Gastroesophageal sphincter (tissue), 4 donors: ENCODE measurements at regions not wholly inside any gene's neighbourhood (a gene's known extent, or its start where the extent isn't known, plus 50 kb on each side); places are given as distances from the start of the nearest gene placed in this dataset.

ENCODE experiments used
- ATAC-seq: fragments of 150-250 bp; one replicate; pipeline ENCODE4 v1.9.1; 2016; ENCODE audit warnings: mild to moderate bottlenecking, moderate library complexity
- H3K27ac ChIP-seq, 4 donors: fragments of 200-600 bp; sonication (generic) in 3 of 4; 1 replicate in 3 of 4; 2 replicates in 1 of 4; pipeline ENCODE4 v1.5.1; 2016 to 2019
- H3K27me3 ChIP-seq: fragments of 200-600 bp; sonication (generic); one replicate; pipeline ENCODE4 v1.5.1; 2019
- H3K36me3 ChIP-seq, 2 donors: fragments of 200-600 bp; sonication (generic); one replicate each; pipeline ENCODE4 v1.5.1; 2019; ENCODE audit warnings: control low read depth in 1 of 2
- H3K4me1 ChIP-seq, 3 donors: fragments of 200-600 bp; sonication (generic); 1 replicate in 2 of 3; 2 replicates in 1 of 3; pipeline ENCODE4 v1.5.1; 2016 to 2019; ENCODE audit warnings: control low read depth in 2 of 3
- H3K4me3 ChIP-seq, 2 donors: fragments of 200-600 bp; sonication (generic); one replicate each; pipeline ENCODE4 v1.5.1; 2019; ENCODE audit warnings: mild to moderate bottlenecking in 1 of 2, moderate library complexity in 1 of 2
- H3K9me3 ChIP-seq, 3 donors: fragments of 200-600 bp; sonication (generic); one replicate each; pipeline ENCODE4 v1.5.1; 2017 to 2019; ENCODE audit warnings: control low read depth in 2 of 3
- EP300 ChIP-seq: sonication (generic); formaldehyde crosslinking; IDR thresholded peaks from one replicate; pipeline ENCODE4 v1.6.1; 2017; ENCODE audit warnings: antibody characterized with exemption, mild to moderate bottlenecking
- POLR2A ChIP-seq, 2 donors: fragments of 450-650 bp; IDR thresholded peaks; one replicate each; pipeline ENCODE4 v1.6.1; 2017; ENCODE audit warnings: antibody characterized with exemption in 2 of 2, mild to moderate bottlenecking in 2 of 2, moderate library complexity in 1 of 2
- POLR2AphosphoS5 ChIP-seq: sonication (generic); formaldehyde crosslinking; IDR thresholded peaks from one replicate; pipeline ENCODE4 v1.6.1; 2017; ENCODE audit warnings: antibody characterized with exemption
- WGBS, 2 donors: methylation state at CpG; one replicate each; pipeline ENCODE4 v1.1.5; 2018; ENCODE audit warnings: low coverage in 1 of 2; 5-methylcytosine and 5-hydroxymethylcytosine counted together
- TF ChIP-seq, protein P1 (sequence below), 4 experiments: fragments of 200-600 bp in 2 of 4; fragments of 450-650 bp in 2 of 4; sonication (generic) in 1 of 4; IDR thresholded peaks; one replicate each; pipeline ENCODE4 v1.5.1; 2017 to 2019; ENCODE audit warnings: antibody characterized with exemption in 4 of 4, mild to moderate bottlenecking in 2 of 4, moderate library complexity in 2 of 4

DNA sequence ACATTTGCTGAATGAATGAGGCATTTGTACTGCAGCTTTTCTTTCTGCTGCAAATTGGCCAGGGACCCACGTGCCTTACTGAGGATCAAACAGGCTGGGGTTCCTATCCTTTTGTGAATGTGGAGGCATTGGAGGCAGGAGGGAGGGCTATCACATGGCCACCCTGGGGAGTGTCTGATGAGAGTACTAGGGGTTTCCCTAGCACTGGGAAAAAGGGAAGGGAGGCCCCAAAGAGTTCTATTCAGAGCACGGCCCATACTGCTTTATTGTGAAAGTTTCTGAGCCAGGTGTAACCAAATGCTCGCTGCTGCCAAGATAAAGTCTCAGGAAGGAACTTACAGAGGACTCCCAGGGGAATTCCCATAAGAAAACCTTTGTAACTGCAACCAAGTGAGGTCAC is 78.4 kb upstream of the ANO1 start:
- 40 to 72% methylated on average over 1 to 3 of the region's 3 CpGs for WGBS, 2 donors
- no peaks in the 10 kb centered on the region for H3K36me3 ChIP-seq
- H3K27me3 ChIP-seq = peaks cover 36% of the 10 kb centered on the region
- TF ChIP-seq POLR2AphosphoS5 = no peak
- TF ChIP-seq, protein P1, sequence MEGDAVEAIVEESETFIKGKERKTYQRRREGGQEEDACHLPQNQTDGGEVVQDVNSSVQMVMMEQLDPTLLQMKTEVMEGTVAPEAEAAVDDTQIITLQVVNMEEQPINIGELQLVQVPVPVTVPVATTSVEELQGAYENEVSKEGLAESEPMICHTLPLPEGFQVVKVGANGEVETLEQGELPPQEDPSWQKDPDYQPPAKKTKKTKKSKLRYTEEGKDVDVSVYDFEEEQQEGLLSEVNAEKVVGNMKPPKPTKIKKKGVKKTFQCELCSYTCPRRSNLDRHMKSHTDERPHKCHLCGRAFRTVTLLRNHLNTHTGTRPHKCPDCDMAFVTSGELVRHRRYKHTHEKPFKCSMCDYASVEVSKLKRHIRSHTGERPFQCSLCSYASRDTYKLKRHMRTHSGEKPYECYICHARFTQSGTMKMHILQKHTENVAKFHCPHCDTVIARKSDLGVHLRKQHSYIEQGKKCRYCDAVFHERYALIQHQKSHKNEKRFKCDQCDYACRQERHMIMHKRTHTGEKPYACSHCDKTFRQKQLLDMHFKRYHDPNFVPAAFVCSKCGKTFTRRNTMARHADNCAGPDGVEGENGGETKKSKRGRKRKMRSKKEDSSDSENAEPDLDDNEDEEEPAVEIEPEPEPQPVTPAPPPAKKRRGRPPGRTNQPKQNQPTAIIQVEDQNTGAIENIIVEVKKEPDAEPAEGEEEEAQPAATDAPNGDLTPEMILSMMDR (IDR thresholded peaks at IDR 0.05) = no peak
- no peak overlapping the region for H3K4me3 ChIP-seq
- H3K27ac ChIP-seq = no peak overlapping the region
- peaks cover 0 to 4% (median 0%) of the 10 kb centered on the region in 3 donors for H3K4me1 ChIP-seq
- H3K9me3 ChIP-seq = peaks cover 0 to 9% (median 0%) of the 10 kb centered on the region in 3 donors
- ATAC-seq = no peak

DNA sequence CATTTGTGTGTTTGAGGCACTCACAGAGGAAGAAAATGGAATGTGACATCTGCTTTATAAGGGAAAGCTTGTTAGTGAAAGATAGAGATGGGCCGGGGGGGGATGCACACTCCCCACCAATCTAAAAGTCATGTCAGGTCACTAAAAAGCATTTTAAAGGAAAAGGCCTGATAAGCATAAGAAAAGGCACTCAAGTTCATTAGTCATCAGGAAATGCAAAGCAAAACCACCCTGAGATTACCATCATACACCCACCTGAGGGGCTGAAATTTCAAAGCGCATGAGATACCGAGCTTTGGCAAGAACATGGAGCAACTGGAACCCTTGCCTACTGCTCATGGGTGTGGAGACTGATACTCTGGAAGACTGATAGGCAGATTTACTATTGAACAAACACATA is 77.9 kb upstream of the ANO1 start:
- H3K4me1 ChIP-seq = peaks cover 0 to 7% (median 0%) of the 10 kb centered on the region in 3 donors
- no peak overlapping the region for H3K27ac ChIP-seq
- WGBS, 2 donors = 50 to 55% methylated on average over 2 to 3 of the region's 3 CpGs
- TF ChIP-seq, protein P1 (IDR thresholded peaks at IDR 0.05) = no peak
- no peak for TF ChIP-seq POLR2AphosphoS5
- TF ChIP-seq POLR2A (IDR thresholded peaks at IDR 0.05) = no peak
- TF ChIP-seq EP300 = no peak
- no peak overlapping the region for H3K4me3 ChIP-seq
- peaks cover 36% of the 10 kb centered on the region for H3K27me3 ChIP-seq
- peaks cover 0 to 4% (median 0%) of the 10 kb centered on the region in 3 donors for H3K9me3 ChIP-seq
- H3K36me3 ChIP-seq = no peaks in the 10 kb centered on the region
- no peak for ATAC-seq

DNA sequence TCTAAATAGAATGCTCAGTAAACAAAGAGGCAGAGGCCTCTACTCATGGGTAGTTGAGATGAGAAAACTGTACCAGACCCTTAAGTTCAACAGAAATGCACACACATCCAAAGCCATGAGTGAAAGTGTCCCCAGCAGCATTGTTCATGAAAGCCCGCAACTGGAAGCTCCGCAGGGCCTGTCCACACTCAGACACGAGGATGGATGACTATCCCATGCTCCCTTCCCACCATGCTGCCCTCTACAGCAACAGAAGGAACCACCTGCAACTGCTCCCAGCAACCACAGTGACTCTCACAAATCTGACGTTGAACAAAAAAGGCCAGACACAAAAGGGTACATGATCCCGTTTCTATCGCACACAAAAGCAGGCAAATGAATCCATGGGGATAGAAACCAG is 76.9 kb upstream of the ANO1 start:
- Histone ChIP-seq H3K36me3 (no peaks in the 10 kb centered on the region), H3K4me3 (no peak overlapping the region), H3K4me1 (peaks cover 0 to 10% (median 0%) of the 10 kb centered on the region in 3 donors), H3K9me3 (no peaks in the 10 kb centered on the region), H3K27me3 (peaks cover 36% of the 10 kb centered on the region), H3K27ac (no peak overlapping the region)
- ATAC-seq = no peak
- TF ChIP-seq, protein P1 (IDR thresholded peaks at IDR 0.05) = no peak
- TF ChIP-seq EP300 = no peak
- TF ChIP-seq POLR2AphosphoS5 = no peak
- 89 to 94% methylated on average over 3 to 5 of the region's 6 CpGs for WGBS, 2 donors

DNA sequence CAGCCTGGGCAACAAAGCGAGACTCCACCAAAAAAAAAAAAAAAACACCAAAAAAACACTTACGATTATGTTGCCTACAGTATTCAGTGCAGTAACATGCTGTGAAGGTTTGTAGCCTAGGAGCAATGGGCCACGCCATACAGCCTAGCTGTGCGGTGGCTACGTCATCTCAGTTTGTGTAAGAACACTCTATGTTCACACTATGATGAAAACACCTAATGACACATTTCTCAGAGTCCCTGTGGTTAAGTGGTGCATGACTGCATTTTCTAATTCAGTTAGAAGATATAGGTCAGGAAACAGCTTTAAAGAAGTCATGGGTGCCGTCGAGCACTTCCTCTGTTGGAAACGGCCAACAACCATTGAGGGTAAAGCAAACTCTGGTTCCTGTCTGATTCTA is 75.7 kb upstream of the ANO1 start:
- TF ChIP-seq EP300 = no peak
- TF ChIP-seq POLR2AphosphoS5 = no peak
- TF ChIP-seq POLR2A (IDR thresholded peaks at IDR 0.05) = no peak
- TF ChIP-seq, protein P1 (IDR thresholded peaks at IDR 0.05) = no peak
- Histone ChIP-seq H3K9me3 (no peaks in the 10 kb centered on the region), H3K36me3 (no peaks in the 10 kb centered on the region), H3K4me3 (no peak overlapping the region), H3K27ac (no peak overlapping the region), H3K4me1 (peaks cover 0 to 10% (median 0%) of the 10 kb centered on the region in 3 donors), H3K27me3 (peaks cover 31% of the 10 kb centered on the region)
- ATAC-seq = no peak
- 73 to 93% methylated on average over 6 to 7 of the region's 8 CpGs for WGBS, 2 donors

DNA sequence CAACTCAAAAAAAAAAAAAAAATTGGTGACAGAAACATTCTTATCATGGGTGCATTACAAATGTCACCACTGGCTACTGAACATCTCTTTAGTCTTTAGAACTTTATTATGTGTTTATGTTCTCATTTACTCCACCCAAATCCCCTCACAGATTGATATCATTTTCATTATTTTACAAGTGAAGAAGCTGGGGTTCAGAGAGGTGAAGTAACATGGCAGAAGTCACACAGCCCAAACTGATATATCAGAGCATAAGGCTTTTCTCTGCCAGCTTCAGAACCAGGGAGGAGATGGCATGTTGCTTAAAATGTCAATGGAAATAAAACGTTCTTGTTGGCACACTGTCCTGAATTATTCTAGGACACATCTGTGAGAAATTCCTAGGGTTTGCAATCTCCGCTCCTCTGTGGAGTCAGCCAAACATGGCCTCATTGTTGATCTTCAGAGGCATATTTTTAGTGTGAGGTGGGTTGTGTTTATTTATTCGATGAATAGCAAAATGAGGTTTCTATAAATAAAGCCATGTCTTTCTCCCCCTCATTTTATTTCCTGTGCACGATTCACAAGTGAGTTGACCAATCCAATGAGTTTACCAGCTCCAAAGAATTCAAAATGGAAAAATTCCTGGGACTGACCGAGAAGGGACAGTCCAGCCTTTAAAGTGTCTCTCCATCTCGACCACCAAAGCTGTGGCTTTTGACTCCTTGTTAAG is 72.9 kb upstream of the ANO1 start:
- Histone ChIP-seq H3K27ac (no peak overlapping the region), H3K36me3 (no peaks in the 10 kb centered on the region), H3K4me3 (no peak overlapping the region), H3K4me1 (peaks cover 0 to 7% (median 0%) of the 10 kb centered on the region in 3 donors), H3K27me3 (peaks cover 22% of the 10 kb centered on the region), H3K9me3 (no peaks in the 10 kb centered on the region)
- TF ChIP-seq EP300 (no peak), POLR2A (IDR thresholded peaks at IDR 0.05) (no peak), POLR2AphosphoS5 (no peak)
- TF ChIP-seq, protein P1 (IDR thresholded peaks at IDR 0.05) = no peak
- ATAC-seq = no peak
- WGBS, 2 donors = 4 to 13% methylated on average over 6 of the region's 6 CpGs
